HuH-7.5 (cell line): ENCODE measurements at regions not wholly inside any gene's neighbourhood (a gene's known extent, or its start where the extent isn't known, plus 50 kb on each side); places are given as distances from the start of the nearest gene placed in this dataset.
"Not testable (repeated sequence)": the region's sequence is repeated elsewhere in the genome, so short reads cannot be mapped to it uniquely, and the experiment has no call there.

Source experiments
- DNase-seq: peaks from one replicate; pipeline ENCODE4 v3.0.0; 2011; ENCODE audit warnings: low spot score

- DNase-seq = no peak
Measured at GRCh38 chr13:97878431-97879375, 74.8 kb upstream of the IPO5 start.

- DNase-seq = no peak
Measured at GRCh38 chr13:97879646-97880310, 73.7 kb upstream of the IPO5 start.

- no peak for DNase-seq
Measured at GRCh38 chr13:97880311-97880675, 73.2 kb upstream of the IPO5 start.

GRCh38 chr13:97881556-97881955 is 71.9 kb upstream of the IPO5 start:
- DNase-seq = no peak

- DNase-seq = no peak
Measured at GRCh38 chr13:97883396-97883795, 70.1 kb upstream of the IPO5 start.

GRCh38 chr13:97884707-97885468 is 68.6 kb upstream of the IPO5 start:
- DNase-seq = no peak

- no peak for DNase-seq
Measured at GRCh38 chr13:97885641-97886040, 67.8 kb upstream of the IPO5 start.

- DNase-seq = no peak
Measured at GRCh38 chr13:97889803-97890202, 63.7 kb upstream of the IPO5 start.

GRCh38 chr13:97890573-97890972 is 62.9 kb upstream of the IPO5 start:
- DNase-seq = no peak

GRCh38 chr13:97891964-97892363 is 61.5 kb upstream of the IPO5 start:
- not testable (repeated sequence) for DNase-seq

GRCh38 chr13:97892717-97893116 is 60.8 kb upstream of the IPO5 start:
- no peak for DNase-seq

GRCh38 chr13:97895383-97895782 is 58.1 kb upstream of the IPO5 start:
- DNase-seq = no peak

- no peak for DNase-seq
Measured at GRCh38 chr13:97896446-97896845, 57.0 kb upstream of the IPO5 start.

- DNase-seq = no peak
Measured at GRCh38 chr13:97901716-97902115, 51.8 kb upstream of the IPO5 start.
